ENCODE measurements at regions not wholly inside any gene's neighbourhood (a gene's known extent, or its start where the extent isn't known, plus 50 kb on each side); places are given as distances from the start of the nearest gene placed in this dataset.

- no peak for DNase-seq (ENCODE audit: low read depth)
- H3K4me3 ChIP-seq (ENCODE audit: low read depth, low read length) = no peak overlapping the region
- no peak for TF ChIP-seq CTCF (IDR thresholded peaks at IDR 0.05; ENCODE audit: low read depth, low read length, missing control alignments)
Observed at GRCh38 chr9:96116275-96117064, 185.5 kb downstream of the HSD17B3 start.

GRCh38 chr9:96115836-96116235 lies 186.1 kb downstream of the HSD17B3 start:
- no peak overlapping the region for H3K4me3 ChIP-seq (ENCODE audit: low read depth, low read length)
- no peak for DNase-seq (ENCODE audit: low read depth)
- no peak for TF ChIP-seq CTCF (IDR thresholded peaks at IDR 0.05; ENCODE audit: low read depth, low read length, missing control alignments)

- DNase-seq (ENCODE audit: low read depth) = no peak
- H3K4me3 ChIP-seq (ENCODE audit: low read depth, low read length) = no peak overlapping the region
- no peak for TF ChIP-seq CTCF (IDR thresholded peaks at IDR 0.05; ENCODE audit: low read depth, low read length, missing control alignments)
Observed at GRCh38 chr9:96113032-96113431, 188.9 kb downstream of the HSD17B3 start.

- no peak overlapping the region for H3K4me3 ChIP-seq (ENCODE audit: low read depth, low read length)
- no peak for DNase-seq (ENCODE audit: low read depth)
- no peak for TF ChIP-seq CTCF (IDR thresholded peaks at IDR 0.05; ENCODE audit: low read depth, low read length, missing control alignments)
Observed at GRCh38 chr9:96109680-96110351, 192.2 kb downstream of the HSD17B3 start.

GRCh38 chr9:96108691-96109380 lies 193.1 kb downstream of the HSD17B3 start:
- no peak overlapping the region for H3K4me3 ChIP-seq (ENCODE audit: low read depth, low read length)
- DNase-seq (ENCODE audit: low read depth) = no peak
- no peak for TF ChIP-seq CTCF (IDR thresholded peaks at IDR 0.05; ENCODE audit: low read depth, low read length, missing control alignments)

GRCh38 chr9:96107436-96107835 lies 194.5 kb downstream of the HSD17B3 start:
- DNase-seq (ENCODE audit: low read depth) = no peak
- no peak overlapping the region for H3K4me3 ChIP-seq (ENCODE audit: low read depth, low read length)
- TF ChIP-seq CTCF (IDR thresholded peaks at IDR 0.05; ENCODE audit: low read depth, low read length, missing control alignments) = no peak
